Lung (tissue), 11 donors: ENCODE measurements at regions not wholly inside any gene's neighbourhood (a gene's known extent, or its start where the extent isn't known, plus 50 kb on each side); places are given as distances from the start of the nearest gene placed in this dataset.

Experiments used
- ATAC-seq: fragments of 200-7000 bp; cut with Tn5 transposase; one replicate; pipeline ENCODE4 v1.9.1; 2020; ENCODE audit warnings: moderate number of reproducible peaks; ENCODE audit not compliant: insufficient read depth, low FRiP score
- DNase-seq, 3 donors: peaks; one replicate each; pipeline ENCODE4 v3.0.0-alpha.2; 2013 to 2017
- H3K27ac ChIP-seq, 2 donors: one replicate each; pipeline ENCODE4 v1.5.1; 2013; ENCODE audit warnings: mild to moderate bottlenecking in 2 of 2, moderate library complexity in 2 of 2, control low read depth in 1 of 2, inconsistent platforms in 1 of 2, low read depth in 1 of 2, low read length in 1 of 2
- H3K27me3 ChIP-seq, 3 donors: one replicate each; pipeline ENCODE4 v1.5.1; 2013; ENCODE audit warnings: low read length in 2 of 3; ENCODE audit not compliant: control insufficient read depth in 3 of 3, insufficient read depth in 3 of 3
- H3K36me3 ChIP-seq, 4 donors: one replicate each; pipeline ENCODE4 v1.5.1; 2013; ENCODE audit warnings: low read length in 4 of 4, mild to moderate bottlenecking in 1 of 4, moderate library complexity in 1 of 4; ENCODE audit not compliant: control insufficient read depth in 4 of 4, insufficient read depth in 4 of 4
- H3K4me1 ChIP-seq, 5 donors: one replicate each; pipeline ENCODE4 v1.5.1; 2013; ENCODE audit warnings: low read length in 5 of 5, mild to moderate bottlenecking in 2 of 5, moderate library complexity in 1 of 5; ENCODE audit not compliant: control insufficient read depth in 5 of 5, insufficient read depth in 5 of 5
- H3K4me3 ChIP-seq: one replicate; pipeline ENCODE4 v1.5.1; 2013; ENCODE audit warnings: mild to moderate bottlenecking, control low read depth, moderate library complexity
- H3K9ac ChIP-seq, 2 donors: one replicate each; pipeline ENCODE4 v1.5.1; 2013; ENCODE audit warnings: low read length in 2 of 2, control low read depth in 1 of 2; ENCODE audit not compliant: insufficient read depth in 1 of 2
- H3K9me3 ChIP-seq, 4 donors: one replicate each; pipeline ENCODE4 v1.5.1; 2013; ENCODE audit warnings: low read length in 3 of 4, mild to moderate bottlenecking in 1 of 4, moderate library complexity in 1 of 4; ENCODE audit not compliant: control insufficient read depth in 4 of 4, insufficient read depth in 3 of 4
- WGBS, 2 donors: extraction: QIAGEN DNeasy Blood & Tissue Kit; methylation state at CpG; one replicate each; pipeline ENCODE4 v1.1.7; 2013; 5-methylcytosine and 5-hydroxymethylcytosine counted together
- TF ChIP-seq, protein P1 (sequence below): IDR thresholded peaks from 2 replicates; pipeline ENCODE4 v1.5.1; 2012; ENCODE audit warnings: mild to moderate bottlenecking; ENCODE audit errors: control extremely low read depth, extremely low read depth
- donor health status: control.
- donor health status: control.
- donor health status: Bipolar disorder and iron deficiency.
- donor health status: healthy.
- donor health status: DM: yes; HTN: yes; CAD: no.

DNA sequence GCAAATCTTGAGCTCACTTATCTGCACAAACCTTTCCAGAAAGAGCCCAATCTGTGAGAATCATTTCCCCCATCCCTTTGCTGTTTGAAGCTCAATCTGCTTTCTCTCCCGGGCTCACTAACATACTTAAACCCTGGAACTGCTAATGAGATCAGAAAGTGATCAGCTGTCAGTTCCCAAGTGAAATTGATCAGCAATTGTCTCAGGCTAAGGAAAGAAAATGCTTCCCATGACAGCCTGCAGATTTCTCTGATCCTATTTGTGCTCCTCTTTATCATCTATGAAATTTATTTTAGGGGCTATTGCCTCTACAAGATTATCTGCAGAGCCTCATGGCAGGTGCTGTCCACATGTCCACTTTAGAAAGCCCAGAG is 239.0 kb upstream of the CXCR4 start:
- Histone ChIP-seq H3K4me1 (no peaks in the 10 kb centered on the region), H3K9ac (no peak overlapping the region), H3K27me3 (no peaks in the 10 kb centered on the region), H3K4me3 (no peak overlapping the region), H3K36me3 (no peaks in the 10 kb centered on the region), H3K27ac (no peak overlapping the region), H3K9me3 (peaks cover 0 to 4% (median 0%) of the 10 kb centered on the region in 4 donors)
- DNase-seq (no peak), ATAC-seq (no peak)
- TF ChIP-seq, protein P1, sequence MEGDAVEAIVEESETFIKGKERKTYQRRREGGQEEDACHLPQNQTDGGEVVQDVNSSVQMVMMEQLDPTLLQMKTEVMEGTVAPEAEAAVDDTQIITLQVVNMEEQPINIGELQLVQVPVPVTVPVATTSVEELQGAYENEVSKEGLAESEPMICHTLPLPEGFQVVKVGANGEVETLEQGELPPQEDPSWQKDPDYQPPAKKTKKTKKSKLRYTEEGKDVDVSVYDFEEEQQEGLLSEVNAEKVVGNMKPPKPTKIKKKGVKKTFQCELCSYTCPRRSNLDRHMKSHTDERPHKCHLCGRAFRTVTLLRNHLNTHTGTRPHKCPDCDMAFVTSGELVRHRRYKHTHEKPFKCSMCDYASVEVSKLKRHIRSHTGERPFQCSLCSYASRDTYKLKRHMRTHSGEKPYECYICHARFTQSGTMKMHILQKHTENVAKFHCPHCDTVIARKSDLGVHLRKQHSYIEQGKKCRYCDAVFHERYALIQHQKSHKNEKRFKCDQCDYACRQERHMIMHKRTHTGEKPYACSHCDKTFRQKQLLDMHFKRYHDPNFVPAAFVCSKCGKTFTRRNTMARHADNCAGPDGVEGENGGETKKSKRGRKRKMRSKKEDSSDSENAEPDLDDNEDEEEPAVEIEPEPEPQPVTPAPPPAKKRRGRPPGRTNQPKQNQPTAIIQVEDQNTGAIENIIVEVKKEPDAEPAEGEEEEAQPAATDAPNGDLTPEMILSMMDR = no peak
- 81 to 82% methylated on average over 1 of the region's 1 CpG for WGBS, 2 donors

DNA sequence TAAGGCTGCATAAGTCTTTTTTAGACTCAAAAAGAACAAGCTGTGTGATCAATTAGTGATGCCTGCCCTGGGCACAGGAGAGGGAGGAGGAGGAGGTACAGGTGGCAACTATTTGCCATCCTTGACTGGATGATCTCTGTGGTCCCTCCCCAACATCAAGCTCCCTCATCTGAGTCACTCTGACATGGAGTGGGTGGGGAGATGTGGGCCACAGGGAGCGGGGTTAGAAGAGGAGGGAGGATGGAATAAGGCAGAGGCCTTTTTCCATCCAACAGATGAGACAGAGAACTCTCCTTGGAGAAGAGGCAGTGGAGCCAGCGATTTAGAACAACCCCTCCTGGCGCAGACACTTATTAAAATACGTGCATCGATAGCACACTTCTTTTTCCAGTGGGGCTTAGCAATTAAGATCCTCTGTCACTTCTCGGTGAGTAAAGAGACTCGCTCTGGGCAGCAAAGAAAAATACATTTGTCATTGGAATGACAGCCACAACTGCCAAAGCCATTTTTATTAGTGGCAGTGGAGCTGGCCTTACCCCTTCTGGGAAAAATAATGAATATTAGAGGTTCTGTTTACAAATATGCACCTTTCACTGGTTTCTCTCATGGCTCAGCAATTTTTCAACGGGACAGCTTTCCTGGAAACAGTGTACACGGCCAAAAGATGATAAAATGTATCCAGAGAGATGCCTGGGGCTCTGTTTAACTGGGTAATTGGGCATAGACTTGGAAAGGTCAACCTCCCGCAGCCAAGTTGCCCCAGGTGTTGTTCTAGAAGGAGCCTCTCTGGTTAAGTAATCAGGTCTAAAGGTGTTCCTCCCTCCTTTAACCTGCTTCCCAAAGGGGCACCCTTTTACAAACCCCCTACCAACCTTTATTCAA is 238.4 kb upstream of the CXCR4 start:
- H3K9ac ChIP-seq = no peak overlapping the region
- no peak overlapping the region for H3K27ac ChIP-seq
- ATAC-seq (no peak), DNase-seq (no peak)
- WGBS, 2 donors = 85 to 93% methylated on average over 10 of the region's 10 CpGs
- no peaks in the 10 kb centered on the region for H3K36me3 ChIP-seq
- H3K9me3 ChIP-seq = peaks cover 0 to 4% (median 0%) of the 10 kb centered on the region in 4 donors
- TF ChIP-seq, protein P1 = no peak
- H3K4me3 ChIP-seq = no peak overlapping the region
- H3K4me1 ChIP-seq = no peaks in the 10 kb centered on the region
- H3K27me3 ChIP-seq = no peaks in the 10 kb centered on the region

DNA sequence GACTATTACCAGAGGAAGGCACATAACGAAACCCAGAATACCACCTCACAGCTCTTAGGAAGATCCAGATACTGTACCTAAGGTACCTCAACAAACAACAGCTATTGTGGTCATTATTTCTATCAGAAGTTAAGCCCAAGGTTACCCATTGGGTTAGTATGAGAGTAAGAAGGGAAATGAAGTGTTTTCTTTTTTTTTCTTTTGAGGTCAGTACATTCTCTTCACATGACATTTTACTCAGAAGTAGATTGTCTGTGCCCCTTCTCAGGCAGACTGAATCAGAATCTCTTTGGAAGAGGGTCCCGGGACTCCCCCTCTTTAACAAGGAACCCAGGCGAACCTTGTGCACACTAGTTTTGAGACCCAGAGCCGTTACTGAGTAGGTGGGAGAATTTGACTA is 233.7 kb upstream of the CXCR4 start:
- H3K36me3 ChIP-seq = no peaks in the 10 kb centered on the region
- no peaks in the 10 kb centered on the region for H3K4me1 ChIP-seq
- H3K9me3 ChIP-seq = peaks cover 0 to 2% (median 0%) of the 10 kb centered on the region in 4 donors
- ATAC-seq (no peak), DNase-seq (no peak)
- TF ChIP-seq, protein P1 = no peak
- no peak overlapping the region for H3K27ac ChIP-seq
- no peak overlapping the region for H3K9ac ChIP-seq
- H3K4me3 ChIP-seq = no peak overlapping the region
- H3K27me3 ChIP-seq = no peaks in the 10 kb centered on the region
- 94 to 97% methylated on average over 4 of the region's 4 CpGs for WGBS, 2 donors

DNA sequence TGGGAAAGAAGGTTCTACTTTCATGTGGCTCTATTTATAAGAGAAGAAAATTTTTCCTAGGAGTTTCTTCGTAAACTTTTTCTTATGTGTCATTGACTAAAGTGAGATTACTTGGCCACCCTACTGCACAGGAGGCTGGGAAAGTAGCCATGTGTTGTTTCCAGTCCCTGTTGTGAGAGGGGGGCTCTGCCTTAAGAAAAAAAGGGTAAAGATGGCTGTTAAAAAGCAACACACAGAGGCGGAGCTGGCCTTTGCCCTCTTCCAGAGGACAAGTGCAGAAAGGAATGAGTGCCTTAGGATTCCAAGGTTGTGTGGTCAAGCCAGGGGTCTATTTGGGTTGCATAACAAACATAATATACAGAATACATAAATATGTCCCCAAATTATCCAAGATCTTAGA is 230.0 kb upstream of the CXCR4 start:
- DNase-seq = no peak
- ATAC-seq = no peak
- 83 to 94% methylated on average over 2 of the region's 2 CpGs for WGBS, 2 donors
- H3K4me3 ChIP-seq = no peak overlapping the region
- H3K9me3 ChIP-seq = no peaks in the 10 kb centered on the region
- TF ChIP-seq, protein P1 = no peak
- no peaks in the 10 kb centered on the region for H3K27me3 ChIP-seq
- no peaks in the 10 kb centered on the region for H3K4me1 ChIP-seq
- no peaks in the 10 kb centered on the region for H3K36me3 ChIP-seq
- H3K9ac ChIP-seq = no peak overlapping the region
- no peak overlapping the region for H3K27ac ChIP-seq
